HepG2 (cell line): ENCODE measurements at regions not wholly inside any gene's neighbourhood (a gene's known extent, or its start where the extent isn't known, plus 50 kb on each side); places are given as distances from the start of the nearest gene placed in this dataset.

Source experiments
- ATAC-seq: fragments of 200-7000 bp; cut with Tn5 transposase; 3 replicates; pipeline ENCODE4 v1.9.1; 2020; ENCODE audit warnings: mild to moderate bottlenecking, moderate library complexity
- BruUV-seq: library from RNA; stranded (reverse); fragments of 400-500 nt; replicated peaks from 2 replicates; lab custom pipeline; 2021; lab: Mats Ljungman, UMichigan
- CTCF ChIA-PET: fragments of 300-600 bp; formaldehyde crosslinking; extraction: SDS; loops from one replicate; lab custom pipeline; 2021; ENCODE audit warnings: low total read pairs, inconsistent platforms, low intra/inter-chr PET ratio; lab: Yijun Ruan, JAX
- POLR2A ChIA-PET: fragments of 350-600 bp; sonication (Branson Sonifier 250); formaldehyde crosslinking; loops from one replicate; lab custom pipeline; 2020; ENCODE audit warnings: antibody characterized with exemption, inconsistent platforms; lab: Yijun Ruan, JAX
- DNase-seq: peaks from one replicate; pipeline ENCODE4 v3.0.0-alpha.2; 2015; ENCODE audit warnings: low spot score
- FAIRE-seq: peaks from 3 replicates; lab custom pipeline; 2011; peaks lifted over from hg19 to GRCh38; lab: Jason Lieb, UNC
- H2AFZ ChIP-seq: one replicate; pipeline ENCODE4 v1.6.1; 2011; ENCODE audit warnings: low read length, inconsistent platforms
- H3K27ac ChIP-seq: fragments of 300-600 bp; 3 replicates; pipeline ENCODE4 v1.8.0; 2011; ENCODE audit warnings: mixed run types, mild to moderate bottlenecking, mixed read lengths, low read length, inconsistent platforms; ENCODE audit not compliant: insufficient read depth; ENCODE audit errors: extremely low read length
- H3K27me3 ChIP-seq, 2 experiments: fragments of 200-600 bp in 1 of 2; 2 replicates in 1 of 2; 3 replicates in 1 of 2; pipeline versions ENCODE4 v1.6.0 to v1.8.0; 2011; ENCODE audit warnings: low read length in 2 of 2, mild to moderate bottlenecking in 2 of 2, moderate library complexity in 2 of 2, inconsistent platforms in 1 of 2; ENCODE audit not compliant: insufficient read depth in 2 of 2, control insufficient read depth in 1 of 2
- H3K36me3 ChIP-seq, 2 experiments: fragments of 200-600 bp in 1 of 2; replicated peaks in 1 of 2; 2 replicates in 1 of 2; 3 replicates in 1 of 2; pipeline versions ENCODE4 v1.5.1 to v1.8.0; 2011; ENCODE audit warnings: low read length in 2 of 2, inconsistent platforms in 1 of 2; ENCODE audit not compliant: insufficient read depth in 2 of 2, control insufficient read depth in 1 of 2
- H3K4me1 ChIP-seq: 2 replicates; pipeline ENCODE4 v1.5.1; 2012; ENCODE audit warnings: low read length, inconsistent platforms; ENCODE audit not compliant: insufficient read depth
- H3K4me2 ChIP-seq: 2 replicates; pipeline ENCODE4 v1.6.0; 2011; ENCODE audit warnings: low read depth, low read length, inconsistent platforms
- H3K4me3 ChIP-seq, 3 experiments: fragments of 200-600 bp in 1 of 3; sonication (generic), shearing (Covaris generic) in 1 of 3; replicated peaks in 1 of 3; 2 replicates each; pipeline ENCODE4 v1.5.1; 2011 to 2016; ENCODE audit warnings: low read length in 3 of 3, inconsistent platforms in 2 of 3, low read depth in 2 of 3, mild to moderate bottlenecking in 2 of 3, control low read depth in 1 of 3, mixed read lengths in 1 of 3; ENCODE audit not compliant: insufficient read depth in 1 of 3
- H3K79me2 ChIP-seq: one replicate; pipeline ENCODE4 v1.6.1; 2011; ENCODE audit warnings: low read length, inconsistent platforms; ENCODE audit not compliant: insufficient read depth
- H3K9ac ChIP-seq: 2 replicates; pipeline ENCODE4 v1.6.0; 2011; ENCODE audit warnings: mild to moderate bottlenecking, low read depth, low read length, inconsistent platforms; ENCODE audit not compliant: insufficient read depth
- H3K9me3 ChIP-seq: 2 replicates; pipeline ENCODE4 v1.5.1; 2012; ENCODE audit warnings: mild to moderate bottlenecking, low read length
- H4K20me1 ChIP-seq: 2 replicates; pipeline ENCODE4 v1.6.0; 2011; ENCODE audit warnings: inconsistent platforms, mild to moderate bottlenecking, low read length, moderate library complexity; ENCODE audit not compliant: insufficient read depth
- ATRX ChIP-seq: sonication (generic); formaldehyde crosslinking; IDR thresholded peaks from 2 replicates; pipeline ENCODE4 v1.4.0; 2020; ENCODE audit warnings: missing genetic modification reagents, borderline replicate concordance
- NCOA1 ChIP-seq: sonication (generic); formaldehyde crosslinking; IDR thresholded peaks from 2 replicates; pipeline ENCODE4 v1.9.0; 2021; ENCODE audit warnings: missing genetic modification reagents
- ZBTB14 ChIP-seq: sonication (generic); formaldehyde crosslinking; IDR thresholded peaks from 2 replicates; pipeline ENCODE4 v1.4.0; 2020; ENCODE audit warnings: missing genetic modification reagents
- ZFP62 ChIP-seq: sonication (generic); formaldehyde crosslinking; IDR thresholded peaks from 2 replicates; pipeline ENCODE4 v1.4.0; 2020; ENCODE audit warnings: missing genetic modification reagents
- ZNF280B ChIP-seq: sonication (generic); formaldehyde crosslinking; IDR thresholded peaks from 2 replicates; pipeline ENCODE4 v1.5.0; 2020; ENCODE audit warnings: missing genetic modification reagents, mild to moderate bottlenecking, borderline replicate concordance
- ZNF598 ChIP-seq: sonication (generic); formaldehyde crosslinking; IDR thresholded peaks from 2 replicates; pipeline ENCODE4 v1.5.1; 2020; ENCODE audit warnings: mild to moderate bottlenecking, missing genetic modification reagents, borderline replicate concordance
- WGBS: methylation state at CpG from one replicate; pipeline ENCODE4 v1.1.6; 2017; ENCODE audit warnings: low lambda C conversion rate; 5-methylcytosine and 5-hydroxymethylcytosine counted together
- in situ Hi-C: cut with HindIII; loops from 2 replicates; pipeline ENCODE4 v1.10.0; 2017; ENCODE audit warnings: low pct_unique_long_range_greater_than_20kb; ENCODE audit not compliant: extremely low pct_ligation_motif_present
- intact Hi-C: fragments of 100-400 bp; cut with micrococcal nuclease; formaldehyde crosslinking; loops from one replicate; pipeline ENCODE4 v1.10.0; 2022; ENCODE audit not compliant: unreplicated experiment
- TF ChIP-seq, protein P1 (sequence below): sonication (generic); formaldehyde crosslinking; IDR thresholded peaks from 2 replicates; pipeline ENCODE4 v1.5.1; 2020; ENCODE audit warnings: mild to moderate bottlenecking, missing genetic modification reagents

- H3K4me3 ChIP-seq, result no peak overlapping the region
Observed at GRCh38 chr2:175838979-175839378, 163.1 kb downstream of the LNPK start.

More at GRCh38 chr2:175838979-175839378, 163.1 kb downstream of the LNPK start:
- ChIA-PET POLR2A (no interaction called here), CTCF (no interaction called here)
- ATAC-seq (no peak), DNase-seq (no peak), FAIRE-seq (no peak)
- no peaks in the 10 kb centered on the region for H3K36me3 ChIP-seq
- 0 out of 5 replicates have a peak, but pooled peaks cover 0 to 5% of the 10 kb centered on the region in 2 experiments for H3K27me3 ChIP-seq
- in situ Hi-C loops, result no loop called here
- H3K9me3 ChIP-seq, result peaks cover 5% of the 10 kb centered on the region; the same call in 1 of the 2 replicates
- 4% methylated on average over 2 of the region's 2 CpGs for WGBS
- intact Hi-C loops, result no loop called here
- H2AFZ ChIP-seq, result no peak overlapping the region
- H4K20me1 ChIP-seq, result no peaks in the 10 kb centered on the region
- TF ChIP-seq ZBTB14, result no peak
- TF ChIP-seq ZNF280B, result no peak
- no peak for TF ChIP-seq NCOA1 (CRISPR knock-in tag)
- no peak for TF ChIP-seq ZFP62 (CRISPR knock-in tag)
- no peak for TF ChIP-seq ATRX (CRISPR knock-in tag)
- TF ChIP-seq, protein P1, sequence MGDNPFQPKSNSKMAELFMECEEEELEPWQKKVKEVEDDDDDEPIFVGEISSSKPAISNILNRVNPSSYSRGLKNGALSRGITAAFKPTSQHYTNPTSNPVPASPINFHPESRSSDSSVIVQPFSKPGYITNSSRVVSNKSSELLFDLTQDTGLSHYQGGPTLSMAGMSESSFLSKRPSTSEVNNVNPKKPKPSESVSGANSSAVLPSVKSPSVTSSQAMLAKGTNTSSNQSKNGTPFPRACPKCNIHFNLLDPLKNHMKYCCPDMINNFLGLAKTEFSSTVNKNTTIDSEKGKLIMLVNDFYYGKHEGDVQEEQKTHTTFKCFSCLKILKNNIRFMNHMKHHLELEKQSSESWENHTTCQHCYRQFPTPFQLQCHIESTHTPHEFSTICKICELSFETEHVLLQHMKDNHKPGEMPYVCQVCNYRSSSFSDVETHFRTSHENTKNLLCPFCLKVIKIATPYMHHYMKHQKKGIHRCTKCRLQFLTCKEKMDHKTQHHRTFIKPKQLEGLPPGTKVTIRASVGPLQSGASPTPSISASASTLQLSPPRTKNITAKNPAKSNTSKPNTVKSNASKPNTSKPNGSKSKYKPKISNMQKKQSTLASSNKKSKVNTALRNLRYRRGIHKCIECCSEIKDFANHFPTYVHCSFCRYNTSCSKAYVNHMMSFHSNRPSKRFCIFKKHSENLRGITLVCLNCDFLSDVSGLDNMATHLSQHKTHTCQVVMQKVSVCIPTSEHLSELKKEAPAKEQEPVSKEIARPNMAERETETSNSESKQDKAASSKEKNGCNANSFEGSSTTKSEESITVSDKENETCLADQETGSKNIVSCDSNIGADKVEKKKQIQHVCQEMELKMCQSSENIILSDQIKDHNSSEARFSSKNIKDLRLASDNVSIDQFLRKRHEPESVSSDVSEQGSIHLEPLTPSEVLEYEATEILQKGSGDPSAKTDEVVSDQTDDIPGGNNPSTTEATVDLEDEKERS (CRISPR knock-in tag), result no peak
- no peak for TF ChIP-seq ZNF598
- no peak overlapping the region for H3K27ac ChIP-seq
- H3K4me1 ChIP-seq, result no peaks in the 10 kb centered on the region
- H3K4me2 ChIP-seq, result no peak overlapping the region
- no peaks in the 10 kb centered on the region for H3K79me2 ChIP-seq
- no peak overlapping the region for H3K9ac ChIP-seq
- no TSS peak for BruUV-seq
